Activated T-cell treated with anti-CD3 and anti-CD28 coated beads, Interleukin-2, amount 50 U/mL, for 72 hours (primary cell): ENCODE measurements at regions not wholly inside any gene's neighbourhood (a gene's known extent, or its start where the extent isn't known, plus 50 kb on each side); places are given as distances from the start of the nearest gene placed in this dataset.

ENCODE experiments used
- ATAC-seq, 2 donors: fragments of 150-1000 bp; cut with Tn5 transposase; replicated peaks in 1 of 2; 2 replicates each; pipeline ENCODE4 v1.10.0; 2021; ENCODE audit warnings: moderate library complexity in 2 of 2, mild to moderate bottlenecking in 1 of 2
- DNase-seq, 2 donors: peaks; one replicate each; pipeline ENCODE4 v3.0.0; 2021 to 2022; ENCODE audit warnings: mixed read lengths in 1 of 2
- H3K27ac Mint-ChIP-seq: one replicate; pipeline ENCODE4 v1.8.0; 2022; ENCODE audit warnings: mild to moderate bottlenecking, moderate library complexity, mixed read lengths
- H3K27me3 Mint-ChIP-seq: one replicate; pipeline ENCODE4 v1.8.0; 2022; ENCODE audit warnings: low read depth, mixed read lengths
- H3K36me3 Mint-ChIP-seq, 2 donors: one replicate each; pipeline ENCODE4 v1.8.0; 2022; ENCODE audit warnings: mixed read lengths in 2 of 2, mild to moderate bottlenecking in 1 of 2; ENCODE audit not compliant: insufficient read depth in 2 of 2
- H3K4me1 Mint-ChIP-seq: one replicate; pipeline ENCODE4 v1.8.0; 2022; ENCODE audit warnings: low read depth, mixed read lengths
- H3K4me3 Mint-ChIP-seq, 2 donors: one replicate each; pipeline ENCODE4 v1.8.0; 2022; ENCODE audit warnings: mild to moderate bottlenecking in 2 of 2, mixed read lengths in 2 of 2, moderate library complexity in 2 of 2
- H3K9me3 Mint-ChIP-seq, 2 donors: one replicate each; pipeline ENCODE4 v1.8.0; 2022; ENCODE audit warnings: mixed read lengths in 2 of 2

DNA sequence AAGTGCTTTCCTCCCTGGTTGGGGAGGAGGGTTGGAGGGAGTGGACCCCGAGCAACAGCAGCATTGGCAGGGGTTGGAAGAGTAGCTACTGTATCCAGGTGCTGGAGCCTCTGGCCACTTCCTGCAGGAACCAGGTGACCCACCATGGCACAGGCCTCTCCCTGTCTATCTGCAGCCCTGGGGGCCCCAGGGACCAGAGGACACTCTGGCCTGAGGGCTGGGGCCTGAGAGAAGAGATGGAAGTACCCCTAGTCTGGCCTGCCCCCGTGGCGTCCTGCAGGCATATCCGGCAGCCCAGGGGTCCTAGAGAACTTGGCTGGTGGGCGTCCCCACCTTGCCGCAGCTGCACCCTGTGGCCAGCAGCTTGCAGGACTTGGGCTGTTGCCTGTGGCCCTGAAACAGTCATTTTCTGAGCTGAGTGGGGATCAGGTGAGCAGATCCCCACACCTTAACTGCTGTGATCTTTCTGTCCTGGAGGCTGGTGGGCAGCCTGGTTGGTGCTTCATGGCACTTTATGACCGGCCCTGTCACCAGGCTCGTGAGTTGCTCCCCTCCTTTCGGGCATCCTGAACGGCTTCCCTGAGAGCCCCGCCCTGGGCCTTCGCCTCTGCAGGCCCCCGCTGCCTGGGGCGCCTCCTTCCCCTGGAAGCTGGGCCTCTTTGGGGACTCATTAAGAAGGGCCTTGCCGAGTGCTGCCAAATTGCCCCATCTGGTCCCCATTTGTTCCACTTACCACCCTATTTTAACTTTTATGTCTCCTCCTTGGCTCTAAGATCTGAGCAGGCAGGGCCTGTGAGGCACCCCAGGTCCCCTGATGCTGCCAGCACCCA is 298.6 kb downstream of the SEC14L1 start:
- Mint-ChIP-seq H3K27ac (peak overlapping the region; percentile 35), H3K27me3 (no peaks in the 10 kb centered on the region), H3K9me3 (no peaks in the 10 kb centered on the region), H3K4me3 (peak overlapping the region; percentile 69 to 90), H3K36me3 (peaks cover 4 to 5% of the 10 kb centered on the region in 2 donors), H3K4me1 (peaks cover 100% of the 10 kb centered on the region)
- no peak for ATAC-seq
- no peak for DNase-seq

GRCh38 chr17:77440560-77440981 is 299.8 kb downstream of the SEC14L1 start:
- ATAC-seq (peak in 1 of 2 donors; percentile 1), DNase-seq (peak in 1 of 2 donors; percentile 43)
- Mint-ChIP-seq H3K4me3 (peak overlapping the region; percentile 88 to 90), H3K27me3 (no peaks in the 10 kb centered on the region), H3K27ac (peak overlapping the region; percentile 87), H3K36me3 (peaks cover 1 to 5% of the 10 kb centered on the region in 2 donors), H3K4me1 (peaks cover 100% of the 10 kb centered on the region), H3K9me3 (no peaks in the 10 kb centered on the region)

GRCh38 chr17:77441130-77441920 is 300.6 kb downstream of the SEC14L1 start:
- peaks cover 100% of the 10 kb centered on the region for H3K4me1 Mint-ChIP-seq
- H3K36me3 Mint-ChIP-seq: peaks cover 1 to 5% of the 10 kb centered on the region in 2 donors
- peak; percentile 76 to 84 for DNase-seq

DNA sequence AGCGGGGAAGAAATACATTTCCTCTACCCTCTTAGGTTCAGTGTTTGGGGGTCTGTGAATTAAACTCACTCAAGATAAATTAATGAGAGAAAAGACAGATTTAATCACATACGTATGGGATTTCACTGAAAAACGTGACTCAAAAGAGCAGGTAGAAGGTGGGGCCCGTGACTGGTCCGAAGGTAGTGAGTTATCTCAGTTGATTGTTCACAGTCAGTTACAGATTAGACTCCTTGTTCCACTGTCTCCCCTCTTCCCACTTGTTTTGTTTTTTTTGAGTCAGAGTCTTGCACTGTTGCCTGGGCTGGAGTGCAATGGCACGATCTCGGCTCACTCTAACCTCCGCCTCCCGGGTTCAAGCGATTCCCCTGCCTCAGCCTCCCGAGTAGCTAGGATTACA is 301.2 kb downstream of the SEC14L1 start:
- peaks cover 100% of the 10 kb centered on the region for H3K4me1 Mint-ChIP-seq
- peak; percentile 50 to 51 for ATAC-seq
- H3K27me3 Mint-ChIP-seq: no peaks in the 10 kb centered on the region
- peak overlapping the region; percentile 87 for H3K27ac Mint-ChIP-seq
- peak overlapping the region; percentile 88 to 90 for H3K4me3 Mint-ChIP-seq
- H3K36me3 Mint-ChIP-seq: peaks cover 1 to 5% of the 10 kb centered on the region in 2 donors
- peak in 1 of 2 donors; percentile 79 for DNase-seq
- no peaks in the 10 kb centered on the region for H3K9me3 Mint-ChIP-seq

More at GRCh38 chr17:77441130-77441920, 300.6 kb downstream of the SEC14L1 start:
- peak overlapping the region; percentile 87 for H3K27ac Mint-ChIP-seq
- peak; percentile 56 to 59 for ATAC-seq
- no peaks in the 10 kb centered on the region for H3K9me3 Mint-ChIP-seq
- no peaks in the 10 kb centered on the region for H3K27me3 Mint-ChIP-seq
- H3K4me3 Mint-ChIP-seq: peak overlapping the region; percentile 88 to 90

GRCh38 chr17:77442976-77443747 is 302.4 kb downstream of the SEC14L1 start:
- Mint-ChIP-seq H3K4me3 (peak overlapping the region; percentile 72 to 90), H3K27ac (peak overlapping the region; percentile 93), H3K4me1 (peaks cover 100% of the 10 kb centered on the region), H3K9me3 (no peaks in the 10 kb centered on the region), H3K27me3 (no peaks in the 10 kb centered on the region), H3K36me3 (peaks cover 1 to 5% of the 10 kb centered on the region in 2 donors)
- ATAC-seq (no peak), DNase-seq (no peak)

DNA sequence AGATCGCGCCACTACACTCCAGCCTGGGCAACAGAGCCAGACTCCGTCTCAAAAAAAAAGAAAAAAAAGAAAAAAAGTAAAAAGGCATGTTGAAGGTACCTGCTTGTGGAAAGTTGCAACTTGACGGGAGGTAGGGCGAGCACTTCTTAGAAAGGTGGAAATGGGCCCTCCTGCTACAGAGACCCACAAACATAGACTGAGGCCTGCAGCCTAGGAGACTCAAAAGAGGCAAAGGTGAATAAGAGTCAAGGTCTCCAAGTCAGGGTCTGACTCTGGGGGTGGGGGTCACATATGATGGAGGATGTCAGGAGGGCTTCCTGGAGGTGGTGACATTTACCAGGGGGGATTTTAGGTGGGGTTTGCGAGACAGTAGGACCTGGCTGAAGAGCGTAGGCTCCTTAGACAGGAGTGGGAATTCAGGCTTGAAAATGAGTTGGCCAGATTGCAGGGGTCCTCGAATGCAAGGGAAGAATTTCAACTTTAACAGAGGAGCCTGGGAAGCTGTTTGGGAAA is 303.0 kb downstream of the SEC14L1 start:
- DNase-seq (no peak), ATAC-seq (no peak)
- peaks cover 99% of the 10 kb centered on the region for H3K4me1 Mint-ChIP-seq
- peak overlapping the region; percentile 72 to 90 for H3K4me3 Mint-ChIP-seq
- peaks cover 1 to 5% of the 10 kb centered on the region in 2 donors for H3K36me3 Mint-ChIP-seq
- no peaks in the 10 kb centered on the region for H3K9me3 Mint-ChIP-seq
- H3K27me3 Mint-ChIP-seq: no peaks in the 10 kb centered on the region
- peak overlapping the region; percentile 93 for H3K27ac Mint-ChIP-seq

- no peaks in the 10 kb centered on the region for H3K27me3 Mint-ChIP-seq
- no peaks in the 10 kb centered on the region for H3K9me3 Mint-ChIP-seq
- H3K4me1 Mint-ChIP-seq: peaks cover 99% of the 10 kb centered on the region
- DNase-seq (no peak), ATAC-seq (peak in 1 of 2 donors; percentile 0)
- H3K36me3 Mint-ChIP-seq: peaks cover 1 to 5% of the 10 kb centered on the region in 2 donors
- H3K4me3 Mint-ChIP-seq: peak overlapping the region; percentile 72 to 90
- peak overlapping the region; percentile 93 for H3K27ac Mint-ChIP-seq
These were observed 303.8 kb downstream of the SEC14L1 start for GRCh38 chr17:77444628-77444983.

DNA sequence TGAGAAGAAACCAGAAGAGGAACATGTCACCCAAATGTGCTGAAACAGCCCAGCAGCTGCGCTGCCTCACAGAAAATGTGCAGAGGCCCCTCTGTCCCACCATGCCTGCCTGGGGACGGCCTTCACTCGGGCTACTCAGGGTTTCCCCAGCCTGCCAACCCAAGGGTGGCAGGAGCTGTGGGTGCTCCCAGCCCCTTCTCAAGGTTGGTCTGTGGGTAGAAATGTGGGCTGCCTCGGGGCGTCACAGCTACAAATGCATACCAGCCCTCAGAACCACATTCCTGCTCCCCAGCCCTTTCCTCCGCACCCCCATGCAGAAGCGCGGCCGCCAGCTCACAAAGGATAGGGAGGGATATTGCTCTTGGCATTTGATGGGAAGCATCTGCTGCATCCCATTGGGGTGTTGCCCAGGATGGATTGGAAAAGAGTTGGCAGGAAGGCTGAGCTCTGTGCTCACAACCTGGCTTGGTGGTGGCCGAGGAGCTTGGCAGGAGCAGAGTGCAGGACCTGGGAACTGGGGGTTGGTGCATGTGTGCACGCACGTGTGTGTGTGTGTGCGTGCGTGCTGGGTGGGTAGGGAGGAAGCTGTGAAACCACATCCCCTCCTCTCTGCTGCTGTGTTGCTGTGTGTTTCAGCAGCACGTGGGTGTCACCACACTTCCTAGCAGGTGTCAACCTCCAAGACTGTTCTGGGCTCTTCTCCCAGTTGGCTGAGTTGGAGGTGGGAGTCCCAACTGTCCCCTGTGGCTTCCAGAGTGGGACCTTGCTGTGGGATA is 304.4 kb downstream of the SEC14L1 start:
- Mint-ChIP-seq H3K36me3 (peaks cover 1 to 5% of the 10 kb centered on the region in 2 donors), H3K4me1 (peaks cover 99% of the 10 kb centered on the region), H3K4me3 (peak overlapping the region; percentile 72 to 90), H3K27me3 (no peaks in the 10 kb centered on the region), H3K9me3 (no peaks in the 10 kb centered on the region), H3K27ac (peak overlapping the region; percentile 93)
- ATAC-seq: peak; percentile 62 to 65
- peak; percentile 83 to 87 for DNase-seq

- DNase-seq: peak; percentile 73
- peaks cover 99% of the 10 kb centered on the region for H3K4me1 Mint-ChIP-seq
- no peaks in the 10 kb centered on the region for H3K9me3 Mint-ChIP-seq
- H3K36me3 Mint-ChIP-seq: peaks cover 1 to 7% of the 10 kb centered on the region in 2 donors
- ATAC-seq: peak; percentile 24 to 35
- no peaks in the 10 kb centered on the region for H3K27me3 Mint-ChIP-seq
- H3K4me3 Mint-ChIP-seq: peak overlapping the region; percentile 72 to 90
- peak overlapping the region; percentile 93 for H3K27ac Mint-ChIP-seq
These were observed 305.2 kb downstream of the SEC14L1 start for GRCh38 chr17:77445760-77446532.

DNA sequence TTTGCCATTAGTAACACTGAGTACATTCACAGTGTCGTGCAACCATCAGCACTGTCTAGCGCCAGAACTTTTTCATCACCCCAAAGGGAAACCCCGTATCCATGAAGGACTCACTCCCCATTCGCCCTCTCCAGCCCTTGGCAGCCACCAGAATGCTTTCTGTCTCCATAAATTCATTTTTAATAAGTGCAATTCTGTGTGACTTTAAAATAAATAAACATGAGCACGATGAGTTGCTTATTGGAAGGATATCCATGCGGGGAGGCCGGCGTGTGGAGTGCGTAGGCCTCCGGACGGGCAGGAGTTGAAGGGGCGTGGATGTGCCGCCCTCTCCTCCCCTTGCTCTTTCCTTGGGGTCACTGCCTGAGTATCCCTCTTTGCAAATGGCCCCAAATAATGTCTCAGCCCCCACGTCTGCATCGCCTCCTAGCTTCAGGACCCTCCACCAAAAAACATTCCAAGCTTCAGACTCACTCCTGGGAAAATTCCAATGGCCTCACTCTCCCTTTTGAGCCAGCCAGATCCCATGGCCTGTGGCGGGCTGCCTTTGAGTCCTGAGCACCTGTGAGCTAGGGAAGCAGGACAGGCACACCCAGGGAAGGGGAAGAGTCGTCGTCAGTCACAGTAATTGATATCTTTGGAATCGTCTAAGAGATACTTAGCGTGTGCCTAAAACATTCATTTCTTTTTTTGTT is 306.3 kb downstream of the SEC14L1 start:
- Mint-ChIP-seq H3K36me3 (peaks cover 6 to 10% of the 10 kb centered on the region in 2 donors), H3K27me3 (no peaks in the 10 kb centered on the region), H3K27ac (peak overlapping the region; percentile 93), H3K4me1 (peaks cover 89% of the 10 kb centered on the region), H3K4me3 (peak overlapping the region; percentile 72 to 90), H3K9me3 (no peaks in the 10 kb centered on the region)
- ATAC-seq (no peak), DNase-seq (no peak)

GRCh38 chr17:77449373-77449907 is 308.7 kb downstream of the SEC14L1 start:
- Mint-ChIP-seq H3K9me3 (no peaks in the 10 kb centered on the region), H3K27ac (peak overlapping the region; percentile 97), H3K27me3 (no peaks in the 10 kb centered on the region), H3K4me1 (peaks cover 80% of the 10 kb centered on the region), H3K4me3 (peak overlapping the region; percentile 97 to 99), H3K36me3 (peaks cover 10 to 14% of the 10 kb centered on the region in 2 donors)
- DNase-seq (no peak), ATAC-seq (no peak)
